ENCODE measurements at regions not wholly inside any gene's neighbourhood (a gene's known extent, or its start where the extent isn't known, plus 50 kb on each side); places are given as distances from the start of the nearest gene placed in this dataset.

DNA sequence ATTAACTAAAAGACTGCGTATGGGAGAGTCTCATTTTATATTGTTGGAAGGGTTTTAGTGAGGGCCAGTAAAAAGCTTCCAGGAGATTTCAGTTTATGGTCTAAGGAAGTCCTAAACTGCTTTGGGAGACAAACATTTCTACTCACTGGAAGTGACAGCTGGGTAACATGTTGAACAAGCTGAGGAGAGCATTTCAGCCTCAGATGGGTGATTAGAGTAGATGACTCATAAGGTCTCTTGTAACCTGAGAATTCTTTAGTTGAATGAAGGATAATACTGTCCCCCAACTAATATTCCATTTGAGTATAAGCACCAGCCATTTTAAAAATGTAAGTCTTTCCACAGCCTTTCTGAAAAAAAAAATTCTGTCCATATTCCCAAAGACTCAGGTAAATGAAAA lies 218.0 kb upstream of the C9orf72 start:
- TF ChIP-seq POLR2A (IDR thresholded peaks at IDR 0.05): no peak
- no peak for TF ChIP-seq CTCF (IDR thresholded peaks at IDR 0.05)

Measured in right lobe of liver (tissue), 4 donors.